ENCODE measurements at regions not wholly inside any gene's neighbourhood (a gene's known extent, or its start where the extent isn't known, plus 50 kb on each side); places are given as distances from the start of the nearest gene placed in this dataset.

- no peaks in the 10 kb centered on the region for H4K20me1 ChIP-seq (ENCODE audit: insufficient read depth, low read length)
- H2AFZ ChIP-seq (ENCODE audit: low read length) = no peak overlapping the region
- H3K27me3 ChIP-seq (ENCODE audit: insufficient read depth, low read length) = no peaks in the 10 kb centered on the region
- peaks cover 3% of the 10 kb centered on the region for H3K4me1 ChIP-seq (ENCODE audit: insufficient read depth, low read length)
- no peak overlapping the region for H3K4me3 ChIP-seq (ENCODE audit: insufficient read depth, low read length)
- H3K4me2 ChIP-seq (ENCODE audit: insufficient read depth, low read length) = no peak overlapping the region
- no peak for DNase-seq (ENCODE audit: insufficient read length, low spot score, missing footprints)
- TF ChIP-seq CTCF (IDR thresholded peaks at IDR 0.05; ENCODE audit: extremely low read depth, low read depth, low read length) = no peak
- H3K9me3 ChIP-seq (ENCODE audit: low read depth, low read length) = no peaks in the 10 kb centered on the region
- H3K36me3 ChIP-seq (ENCODE audit: insufficient read depth, low read length) = no peaks in the 10 kb centered on the region
- H3K27ac ChIP-seq (ENCODE audit: low read depth, low read length) = no peak overlapping the region
- no peaks in the 10 kb centered on the region for H3K79me2 ChIP-seq (ENCODE audit: insufficient read depth, low read length)
Measured at GRCh38 chr13:105608104-105608503, 927.4 kb downstream of the EFNB2 start.

GRCh38 chr13:105607426-105607825, 928.0 kb downstream of the EFNB2 start:
- no peak overlapping the region for H2AFZ ChIP-seq (ENCODE audit: low read length)
- H3K4me1 ChIP-seq (ENCODE audit: insufficient read depth, low read length) = peaks cover 3% of the 10 kb centered on the region
- no peak overlapping the region for H3K4me3 ChIP-seq (ENCODE audit: insufficient read depth, low read length)
- H3K27ac ChIP-seq (ENCODE audit: low read depth, low read length) = no peak overlapping the region
- DNase-seq (ENCODE audit: insufficient read length, low spot score, missing footprints) = no peak
- no peak for TF ChIP-seq CTCF (IDR thresholded peaks at IDR 0.05; ENCODE audit: extremely low read depth, low read depth, low read length)
- H3K27me3 ChIP-seq (ENCODE audit: insufficient read depth, low read length) = no peaks in the 10 kb centered on the region
- H3K9me3 ChIP-seq (ENCODE audit: low read depth, low read length) = no peaks in the 10 kb centered on the region
- no peaks in the 10 kb centered on the region for H4K20me1 ChIP-seq (ENCODE audit: insufficient read depth, low read length)
- H3K79me2 ChIP-seq (ENCODE audit: insufficient read depth, low read length) = no peaks in the 10 kb centered on the region
- H3K36me3 ChIP-seq (ENCODE audit: insufficient read depth, low read length) = no peaks in the 10 kb centered on the region
- no peak overlapping the region for H3K4me2 ChIP-seq (ENCODE audit: insufficient read depth, low read length)

- no peak overlapping the region for H3K4me3 ChIP-seq (ENCODE audit: insufficient read depth, low read length)
- H3K36me3 ChIP-seq (ENCODE audit: insufficient read depth, low read length) = no peaks in the 10 kb centered on the region
- no peaks in the 10 kb centered on the region for H4K20me1 ChIP-seq (ENCODE audit: insufficient read depth, low read length)
- TF ChIP-seq CTCF (IDR thresholded peaks at IDR 0.05; ENCODE audit: extremely low read depth, low read depth, low read length) = no peak
- DNase-seq (ENCODE audit: insufficient read length, low spot score, missing footprints) = no peak
- no peaks in the 10 kb centered on the region for H3K27me3 ChIP-seq (ENCODE audit: insufficient read depth, low read length)
- H3K4me1 ChIP-seq (ENCODE audit: insufficient read depth, low read length) = peaks cover 3% of the 10 kb centered on the region
- no peaks in the 10 kb centered on the region for H3K79me2 ChIP-seq (ENCODE audit: insufficient read depth, low read length)
- no peak overlapping the region for H3K4me2 ChIP-seq (ENCODE audit: insufficient read depth, low read length)
- H3K27ac ChIP-seq (ENCODE audit: low read depth, low read length) = no peak overlapping the region
- no peaks in the 10 kb centered on the region for H3K9me3 ChIP-seq (ENCODE audit: low read depth, low read length)
- H2AFZ ChIP-seq (ENCODE audit: low read length) = no peak overlapping the region
Measured at GRCh38 chr13:105607016-105607415, 928.4 kb downstream of the EFNB2 start.

- H3K27ac ChIP-seq (ENCODE audit: low read depth, low read length) = no peak overlapping the region
- no peak overlapping the region for H3K4me3 ChIP-seq (ENCODE audit: insufficient read depth, low read length)
- no peak overlapping the region for H2AFZ ChIP-seq (ENCODE audit: low read length)
- no peaks in the 10 kb centered on the region for H3K27me3 ChIP-seq (ENCODE audit: insufficient read depth, low read length)
- no peak for TF ChIP-seq CTCF (IDR thresholded peaks at IDR 0.05; ENCODE audit: extremely low read depth, low read depth, low read length)
- no peaks in the 10 kb centered on the region for H3K79me2 ChIP-seq (ENCODE audit: insufficient read depth, low read length)
- no peaks in the 10 kb centered on the region for H4K20me1 ChIP-seq (ENCODE audit: insufficient read depth, low read length)
- no peak overlapping the region for H3K4me2 ChIP-seq (ENCODE audit: insufficient read depth, low read length)
- no peak for DNase-seq (ENCODE audit: insufficient read length, low spot score, missing footprints)
- no peaks in the 10 kb centered on the region for H3K9me3 ChIP-seq (ENCODE audit: low read depth, low read length)
- no peaks in the 10 kb centered on the region for H3K36me3 ChIP-seq (ENCODE audit: insufficient read depth, low read length)
- peaks cover 9% of the 10 kb centered on the region for H3K4me1 ChIP-seq (ENCODE audit: insufficient read depth, low read length)
Measured at GRCh38 chr13:105602956-105603670, 932.3 kb downstream of the EFNB2 start.

All from osteoblast (primary cell).